Effector memory CD8-positive, alpha-beta T cell (primary cell): ENCODE measurements at regions not wholly inside any gene's neighbourhood (a gene's known extent, or its start where the extent isn't known, plus 50 kb on each side); places are given as distances from the start of the nearest gene placed in this dataset.

Experiments
- ATAC-seq: fragments of 150-1000 bp; cut with Tn5 transposase; replicated peaks from 2 replicates; pipeline ENCODE4 v1.10.0; 2021; ENCODE audit warnings: mild to moderate bottlenecking, moderate library complexity
- DNase-seq, 3 experiments: peaks; one replicate each; pipeline ENCODE4 v3.0.0; 2021
- H3K27ac Mint-ChIP-seq, 2 donors: one replicate each; pipeline ENCODE4 v1.8.0; 2022; ENCODE audit warnings: mild to moderate bottlenecking in 2 of 2, mixed read lengths in 2 of 2, moderate library complexity in 2 of 2
- H3K27me3 Mint-ChIP-seq, 2 donors: one replicate each; pipeline ENCODE4 v1.8.0; 2022; ENCODE audit warnings: mixed read lengths in 2 of 2
- H3K36me3 Mint-ChIP-seq: one replicate; pipeline ENCODE4 v1.8.0; 2022; ENCODE audit warnings: mild to moderate bottlenecking, moderate library complexity, mixed read lengths; ENCODE audit not compliant: insufficient read depth
- H3K4me1 Mint-ChIP-seq, 2 donors: one replicate each; pipeline ENCODE4 v1.8.0; 2022; ENCODE audit warnings: low read depth in 2 of 2, mixed read lengths in 2 of 2
- H3K4me3 Mint-ChIP-seq, 2 donors: one replicate each; pipeline ENCODE4 v1.8.0; 2022; ENCODE audit warnings: mild to moderate bottlenecking in 2 of 2, mixed read lengths in 2 of 2, moderate library complexity in 2 of 2
- H3K9me3 Mint-ChIP-seq, 2 donors: one replicate each; pipeline ENCODE4 v1.8.0; 2022; ENCODE audit warnings: mixed read lengths in 2 of 2

GRCh38 chr15:48063411-48063985, 57.3 kb upstream of the SLC24A5 start:
- no peaks in the 10 kb centered on the region for H3K4me1 Mint-ChIP-seq
- DNase-seq (no peak), ATAC-seq (no peak)
- H3K27ac Mint-ChIP-seq, result no peak overlapping the region
- peaks cover 0 to 12% of the 10 kb centered on the region in 2 donors for H3K27me3 Mint-ChIP-seq
- peaks cover 0 to 4% of the 10 kb centered on the region in 2 donors for H3K9me3 Mint-ChIP-seq
- H3K4me3 Mint-ChIP-seq, result no peak overlapping the region
- no peaks in the 10 kb centered on the region for H3K36me3 Mint-ChIP-seq

- ATAC-seq (no peak), DNase-seq (no peak)
- Mint-ChIP-seq H3K27ac (no peak overlapping the region), H3K36me3 (no peaks in the 10 kb centered on the region), H3K27me3 (peaks cover 0 to 12% of the 10 kb centered on the region in 2 donors), H3K4me3 (no peak overlapping the region), H3K4me1 (no peaks in the 10 kb centered on the region), H3K9me3 (peaks cover 0 to 4% of the 10 kb centered on the region in 2 donors)
Measured at GRCh38 chr15:48064421-48064820, 56.4 kb upstream of the SLC24A5 start.

GRCh38 chr15:48066456-48066855, 54.3 kb upstream of the SLC24A5 start:
- peaks cover 0 to 12% of the 10 kb centered on the region in 2 donors for H3K27me3 Mint-ChIP-seq
- ATAC-seq, result no peak
- no peak overlapping the region for H3K4me3 Mint-ChIP-seq
- no peaks in the 10 kb centered on the region for H3K4me1 Mint-ChIP-seq
- no peak for DNase-seq
- peaks cover 0 to 4% of the 10 kb centered on the region in 2 donors for H3K9me3 Mint-ChIP-seq
- H3K27ac Mint-ChIP-seq, result no peak overlapping the region
- no peaks in the 10 kb centered on the region for H3K36me3 Mint-ChIP-seq
